Cardiac fibroblast (primary cell): ENCODE measurements at regions not wholly inside any gene's neighbourhood (a gene's known extent, or its start where the extent isn't known, plus 50 kb on each side); places are given as distances from the start of the nearest gene placed in this dataset.

Experiments used
- DNase-seq, 2 donors: peaks; one replicate each; pipeline versions ENCODE4 v3.0.0 to v3.0.0-alpha.2; 2010; ENCODE audit warnings: low read depth in 2 of 2
- H3K4me3 ChIP-seq, 2 donors: replicated peaks in 1 of 2; 1 replicate in 1 of 2; 2 replicates in 1 of 2; pipeline ENCODE4 v1.5.1; 2011; ENCODE audit warnings: low read depth in 2 of 2, low read length in 2 of 2, mild to moderate bottlenecking in 2 of 2, moderate library complexity in 1 of 2
- CTCF ChIP-seq: IDR thresholded peaks from one replicate; pipeline ENCODE4 v1.5.1; 2011; ENCODE audit warnings: low read depth, mild to moderate bottlenecking, low read length, inconsistent platforms

GRCh38 chr1:181172082-181172481 is 83.6 kb downstream of the IER5 start:
- TF ChIP-seq CTCF: no peak
- DNase-seq: no peak
- no peak overlapping the region for H3K4me3 ChIP-seq

GRCh38 chr1:181173761-181174447 is 85.4 kb downstream of the IER5 start:
- no peak for TF ChIP-seq CTCF
- no peak for DNase-seq

GRCh38 chr1:181174861-181175260 is 86.4 kb downstream of the IER5 start:
- no peak for DNase-seq
- TF ChIP-seq CTCF: no peak
- no peak overlapping the region for H3K4me3 ChIP-seq

More at GRCh38 chr1:181173761-181174447, 85.4 kb downstream of the IER5 start:
- no peak overlapping the region for H3K4me3 ChIP-seq

- TF ChIP-seq CTCF: no peak
These were observed 86.9 kb downstream of the IER5 start for GRCh38 chr1:181175356-181175910.

GRCh38 chr1:181175955-181176354 is 87.5 kb downstream of the IER5 start:
- no peak for TF ChIP-seq CTCF
- DNase-seq: no peak
- H3K4me3 ChIP-seq: no peak overlapping the region

More at GRCh38 chr1:181175356-181175910, 86.9 kb downstream of the IER5 start:
- no peak for DNase-seq
- no peak overlapping the region for H3K4me3 ChIP-seq

GRCh38 chr1:181178241-181178879 is 89.9 kb downstream of the IER5 start:
- H3K4me3 ChIP-seq: no peak overlapping the region
- DNase-seq: no peak
- no peak for TF ChIP-seq CTCF
